Smooth muscle cell (in vitro differentiated cells): ENCODE measurements at regions not wholly inside any gene's neighbourhood (a gene's known extent, or its start where the extent isn't known, plus 50 kb on each side); places are given as distances from the start of the nearest gene placed in this dataset.

Experiments
- DNase-seq: peaks from one replicate; lab custom pipeline; 2025; ENCODE audit not compliant: unreplicated experiment; lab: John Stamatoyannopoulos, UW
- H2AFZ ChIP-seq: fragments of 200-600 bp; sonication (generic); 2 replicates; pipeline ENCODE4 v1.6.0; 2016; ENCODE audit warnings: antibody characterized with exemption, low read depth, mild to moderate bottlenecking
- H3F3A ChIP-seq: fragments of 200-600 bp; sonication (generic); 2 replicates; pipeline ENCODE4 v1.6.0; 2017; ENCODE audit warnings: antibody characterized with exemption, low read depth
- H3K27ac ChIP-seq: fragments of 200-600 bp; sonication (generic); 2 replicates; pipeline ENCODE4 v1.5.1; 2016; ENCODE audit warnings: low read depth, mild to moderate bottlenecking
- H3K27me3 ChIP-seq: fragments of 200-600 bp; sonication (generic); 2 replicates; pipeline ENCODE4 v1.6.1; 2016; ENCODE audit warnings: low read depth, mild to moderate bottlenecking
- H3K36me3 ChIP-seq: fragments of 200-600 bp; sonication (generic); 2 replicates; pipeline ENCODE4 v1.5.1; 2016; ENCODE audit warnings: low read depth
- H3K4me1 ChIP-seq: fragments of 200-600 bp; sonication (generic); 2 replicates; pipeline ENCODE4 v1.5.1; 2016; ENCODE audit warnings: low read depth
- H3K4me2 ChIP-seq: fragments of 200-600 bp; sonication (generic); 2 replicates; pipeline ENCODE4 v1.6.0; 2016; ENCODE audit warnings: mild to moderate bottlenecking
- H3K4me3 ChIP-seq: fragments of 200-600 bp; sonication (generic); 2 replicates; pipeline ENCODE4 v1.5.1; 2016; ENCODE audit warnings: mild to moderate bottlenecking
- H3K79me2 ChIP-seq: fragments of 200-600 bp; sonication (generic); 2 replicates; pipeline ENCODE4 v1.6.0; 2016; ENCODE audit warnings: low read depth, mild to moderate bottlenecking
- H3K9ac ChIP-seq: fragments of 200-600 bp; sonication (generic); 2 replicates; pipeline ENCODE4 v1.6.0; 2016; ENCODE audit warnings: low read depth
- H3K9me3 ChIP-seq: fragments of 200-600 bp; sonication (generic); replicated peaks from 2 replicates; pipeline ENCODE4 v1.5.1; 2016; ENCODE audit warnings: low read depth
- H4K20me1 ChIP-seq: fragments of 200-600 bp; sonication (generic); 2 replicates; pipeline ENCODE4 v1.6.0; 2016; ENCODE audit warnings: low read depth
- CTCF ChIP-seq: fragments of 200-600 bp; sonication (generic); IDR thresholded peaks from 2 replicates; pipeline ENCODE4 v1.5.1; 2017; ENCODE audit warnings: borderline replicate concordance, mild to moderate bottlenecking, antibody characterized with exemption; ENCODE audit not compliant: insufficient read depth, poor library complexity, severe bottlenecking
- WGBS: methylation state at CpG from one replicate; pipeline ENCODE4 v1.1.7; 2016; ENCODE audit warnings: low lambda C conversion rate; 5-methylcytosine and 5-hydroxymethylcytosine counted together

GRCh38 chr2:186129767-186130581, 356.1 kb upstream of the ZC3H15 start:
- no peaks in the 10 kb centered on the region for H4K20me1 ChIP-seq
- H3K27ac ChIP-seq = no peak overlapping the region
- no peak overlapping the region for H3K4me3 ChIP-seq
- peaks cover 38% of the 10 kb centered on the region for H3K4me1 ChIP-seq
- no peak overlapping the region for H3K9ac ChIP-seq
- TF ChIP-seq CTCF = no peak
- 72% methylated on average over 1 of the region's 1 CpG for WGBS
- H3K4me2 ChIP-seq = no peak overlapping the region
- H3K36me3 ChIP-seq = no peaks in the 10 kb centered on the region
- no peaks in the 10 kb centered on the region for H3F3A ChIP-seq
- no peak for DNase-seq
- no peak overlapping the region for H2AFZ ChIP-seq
- no peaks in the 10 kb centered on the region for H3K27me3 ChIP-seq
- no peaks in the 10 kb centered on the region for H3K79me2 ChIP-seq
- H3K9me3 ChIP-seq = no peaks in the 10 kb centered on the region

- H3K4me2 ChIP-seq = no peak overlapping the region
- WGBS = 74% methylated on average over 3 of the region's 3 CpGs
These were observed 355.1 kb upstream of the ZC3H15 start for GRCh38 chr2:186130748-186131641.

GRCh38 chr2:186135686-186136085, 350.4 kb upstream of the ZC3H15 start:
- no peak for TF ChIP-seq CTCF
- no peak overlapping the region for H3K4me3 ChIP-seq
- H3F3A ChIP-seq = no peaks in the 10 kb centered on the region
- H3K27me3 ChIP-seq = no peaks in the 10 kb centered on the region
- H3K4me2 ChIP-seq = no peak overlapping the region
- H2AFZ ChIP-seq = no peak overlapping the region
- H3K9me3 ChIP-seq = no peaks in the 10 kb centered on the region
- no peak overlapping the region for H3K27ac ChIP-seq
- H3K79me2 ChIP-seq = no peaks in the 10 kb centered on the region
- H3K4me1 ChIP-seq = peaks cover 10% of the 10 kb centered on the region
- H3K36me3 ChIP-seq = no peaks in the 10 kb centered on the region
- no peak for DNase-seq
- no peak overlapping the region for H3K9ac ChIP-seq
- no peaks in the 10 kb centered on the region for H4K20me1 ChIP-seq
- WGBS = 87% methylated on average over 1 of the region's 1 CpG

More at GRCh38 chr2:186130748-186131641, 355.1 kb upstream of the ZC3H15 start:
- H3K4me1 ChIP-seq = peaks cover 27% of the 10 kb centered on the region
- H3K9ac ChIP-seq = no peak overlapping the region
- no peak overlapping the region for H3K4me3 ChIP-seq
- H3F3A ChIP-seq = no peaks in the 10 kb centered on the region
- no peaks in the 10 kb centered on the region for H3K36me3 ChIP-seq
- no peak for DNase-seq
- TF ChIP-seq CTCF = no peak
- H2AFZ ChIP-seq = no peak overlapping the region
- no peaks in the 10 kb centered on the region for H3K79me2 ChIP-seq
- no peak overlapping the region for H3K27ac ChIP-seq
- no peaks in the 10 kb centered on the region for H4K20me1 ChIP-seq
- no peaks in the 10 kb centered on the region for H3K9me3 ChIP-seq
- H3K27me3 ChIP-seq = no peaks in the 10 kb centered on the region
